BLaER1 (cell line): ENCODE measurements at regions not wholly inside any gene's neighbourhood (a gene's known extent, or its start where the extent isn't known, plus 50 kb on each side); places are given as distances from the start of the nearest gene placed in this dataset.
A peak's percentile ranks its signal among the peaks of the same experiment; 100 is the strongest.
"Not testable (repeated sequence)": the region's sequence is repeated elsewhere in the genome, so short reads cannot be mapped to it uniquely, and the experiment has no call there.

Experiments
- H3K27ac ChIP-seq: shearing (Covaris generic); formaldehyde crosslinking; 2 replicates; pipeline ENCODE4 v1.8.1; 2022
- H3K27me3 ChIP-seq: shearing (Covaris generic); formaldehyde crosslinking; 2 replicates; pipeline ENCODE4 v1.8.1; 2022
- H3K36me3 ChIP-seq: shearing (Covaris generic); formaldehyde crosslinking; 2 replicates; pipeline ENCODE4 v1.8.1; 2022
- H3K4me1 ChIP-seq: shearing (Covaris generic); formaldehyde crosslinking; 2 replicates; pipeline ENCODE4 v1.8.1; 2022
- H3K4me2 ChIP-seq: shearing (Covaris generic); formaldehyde crosslinking; 2 replicates; pipeline ENCODE4 v1.8.1; 2022
- H3K4me3 ChIP-seq: shearing (Covaris generic); formaldehyde crosslinking; 2 replicates; pipeline ENCODE4 v1.8.1; 2022
- H3K9ac ChIP-seq: shearing (Covaris generic); formaldehyde crosslinking; 2 replicates; pipeline ENCODE4 v1.8.1; 2022
- H3K9me3 ChIP-seq: shearing (Covaris generic); formaldehyde crosslinking; 2 replicates; pipeline ENCODE4 v1.8.1; 2022
- H4K20me1 ChIP-seq: shearing (Covaris generic); formaldehyde crosslinking; 2 replicates; pipeline ENCODE4 v1.8.1; 2022
- Cebpa-rat ChIP-seq: shearing (Covaris generic); IDR thresholded peaks from 2 replicates; pipeline ENCODE4 v1.8.1; 2022

DNA sequence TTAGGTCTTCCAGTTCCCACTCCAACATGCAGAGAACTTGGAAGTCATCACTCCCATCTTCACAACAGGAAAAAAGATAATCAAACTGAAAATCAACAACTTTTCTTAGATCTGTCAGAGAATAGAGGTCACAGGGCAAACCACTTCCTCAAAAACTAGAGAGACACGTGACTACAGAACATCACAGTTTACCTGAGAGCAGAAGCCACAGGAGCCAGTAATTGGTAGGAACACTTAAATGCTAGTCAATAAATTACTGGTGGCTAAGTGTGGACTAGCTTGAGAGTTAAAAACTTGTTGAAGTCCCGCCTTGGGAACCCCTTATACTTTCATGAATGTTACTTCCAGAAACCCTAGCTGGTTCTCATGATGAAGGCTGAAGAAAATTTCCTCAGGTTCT, 81.1 kb downstream of the THSD1 start:
- H3K9ac ChIP-seq, H3K27ac ChIP-seq, H3K4me1 ChIP-seq, H4K20me1 ChIP-seq, H3K36me3 ChIP-seq, H3K4me2 ChIP-seq, H3K9me3 ChIP-seq, H3K4me3 ChIP-seq, H3K27me3 ChIP-seq: not testable (repeated sequence)

DNA sequence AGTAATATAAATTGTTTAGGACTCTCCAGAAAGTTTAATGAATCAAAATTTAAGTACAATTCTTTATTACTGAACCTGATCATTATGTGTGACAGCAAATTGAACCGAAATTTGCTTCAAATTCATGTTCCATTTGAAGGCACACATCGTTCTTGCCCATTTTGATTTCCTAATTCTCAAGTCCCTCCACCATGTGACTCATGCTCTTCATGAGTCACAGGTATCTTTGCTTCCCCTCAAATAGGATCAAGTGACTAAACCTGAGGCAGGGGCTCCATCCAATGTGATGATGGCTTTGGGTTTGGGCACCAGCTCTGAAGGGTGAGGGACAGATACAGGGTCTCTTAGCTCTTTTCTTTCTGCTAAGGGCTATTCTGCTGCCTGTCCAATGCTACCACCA, 86.1 kb downstream of the THSD1 start:
- no peaks in the 10 kb centered on the region for H4K20me1 ChIP-seq
- H3K9ac ChIP-seq: no peak overlapping the region
- no peaks in the 10 kb centered on the region for H3K27me3 ChIP-seq
- H3K4me1 ChIP-seq: no peaks in the 10 kb centered on the region
- no peak overlapping the region for H3K4me3 ChIP-seq
- H3K36me3 ChIP-seq: no peaks in the 10 kb centered on the region
- no peaks in the 10 kb centered on the region for H3K9me3 ChIP-seq
- no peak overlapping the region for H3K4me2 ChIP-seq
- H3K27ac ChIP-seq: no peak overlapping the region
- TF ChIP-seq Cebpa-rat: no peak

DNA sequence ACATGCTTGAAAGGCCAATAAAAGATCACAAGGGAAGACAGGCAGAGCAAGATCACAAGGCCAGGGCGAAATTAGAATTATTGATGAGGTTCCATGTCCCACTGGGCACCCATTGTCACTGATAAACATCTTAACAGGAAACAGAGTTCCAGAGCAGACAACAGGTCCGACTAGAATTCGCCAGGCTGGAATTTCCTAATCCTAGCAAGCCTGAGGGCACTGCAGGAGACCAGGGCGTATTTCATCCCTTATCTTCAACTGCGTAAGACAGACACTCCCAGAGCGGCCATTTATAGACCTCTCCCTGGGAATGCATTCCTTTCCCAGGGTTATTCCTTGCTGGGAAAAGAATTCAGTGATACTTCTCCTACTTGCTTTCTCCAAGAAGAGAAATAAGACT, 96.1 kb downstream of the THSD1 start:
- not testable (repeated sequence) for H3K9ac ChIP-seq, H3K4me2 ChIP-seq, H4K20me1 ChIP-seq, H3K36me3 ChIP-seq, H3K4me1 ChIP-seq, H3K27ac ChIP-seq, H3K4me3 ChIP-seq, H3K27me3 ChIP-seq
- peaks cover 28% of the 10 kb centered on the region for H3K9me3 ChIP-seq

- peaks cover 28% of the 10 kb centered on the region for H3K9me3 ChIP-seq
- H3K27ac ChIP-seq, H3K4me1 ChIP-seq, H4K20me1 ChIP-seq, H3K36me3 ChIP-seq, H3K9ac ChIP-seq, H3K4me3 ChIP-seq, H3K27me3 ChIP-seq, H3K4me2 ChIP-seq: not testable (repeated sequence)
These were observed 99.6 kb downstream of the THSD1 start for GRCh38 chr13:52306336-52306735.

DNA sequence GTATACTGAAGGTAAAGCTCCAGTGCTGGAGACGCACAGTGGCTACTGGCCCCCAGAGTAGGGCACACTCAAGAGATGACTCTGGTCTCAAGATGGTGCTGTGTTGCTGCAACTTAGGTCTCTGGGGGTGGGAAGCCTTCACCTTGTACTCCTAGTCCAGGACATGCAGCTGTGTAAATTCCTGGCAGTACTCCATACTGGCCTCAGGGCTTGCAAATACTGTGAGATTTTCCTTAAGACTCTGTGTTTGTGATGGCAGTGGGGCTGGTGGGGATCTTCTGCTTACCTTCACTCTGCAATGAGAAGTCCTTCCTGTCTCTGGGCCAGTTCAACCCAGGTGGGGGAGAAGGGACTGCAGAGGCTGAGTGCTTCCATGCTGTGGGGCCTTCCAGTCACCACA, 102.9 kb downstream of the THSD1 start:
- H3K4me2 ChIP-seq, H4K20me1 ChIP-seq, H3K27me3 ChIP-seq, H3K4me1 ChIP-seq, H3K4me3 ChIP-seq, H3K9ac ChIP-seq, H3K9me3 ChIP-seq, H3K27ac ChIP-seq, H3K36me3 ChIP-seq: not testable (repeated sequence)

DNA sequence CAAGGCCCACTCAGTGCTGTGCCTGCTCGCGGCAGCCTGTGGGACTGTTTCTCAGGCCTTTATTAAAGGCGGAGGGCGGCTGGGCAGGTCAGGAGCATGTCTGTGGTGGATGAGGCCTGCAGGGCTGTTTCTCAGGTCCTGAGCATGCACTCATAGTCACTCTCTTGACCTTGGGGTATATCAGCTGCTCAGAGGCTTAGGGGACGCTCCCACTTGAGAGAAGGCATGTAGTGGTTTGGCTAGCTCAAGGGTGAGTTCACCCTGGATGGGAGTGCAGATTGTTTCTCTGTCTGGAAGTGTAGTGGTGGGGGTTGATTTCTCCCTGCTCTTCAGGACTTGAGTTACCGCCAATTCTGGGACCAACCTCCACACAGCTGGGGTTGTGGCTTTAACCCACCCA, 103.3 kb downstream of the THSD1 start:
- not testable (repeated sequence) for H3K27me3 ChIP-seq, H3K4me1 ChIP-seq, H3K4me2 ChIP-seq, H3K9me3 ChIP-seq, H3K27ac ChIP-seq, H4K20me1 ChIP-seq, H3K36me3 ChIP-seq, H3K9ac ChIP-seq, H3K4me3 ChIP-seq

DNA sequence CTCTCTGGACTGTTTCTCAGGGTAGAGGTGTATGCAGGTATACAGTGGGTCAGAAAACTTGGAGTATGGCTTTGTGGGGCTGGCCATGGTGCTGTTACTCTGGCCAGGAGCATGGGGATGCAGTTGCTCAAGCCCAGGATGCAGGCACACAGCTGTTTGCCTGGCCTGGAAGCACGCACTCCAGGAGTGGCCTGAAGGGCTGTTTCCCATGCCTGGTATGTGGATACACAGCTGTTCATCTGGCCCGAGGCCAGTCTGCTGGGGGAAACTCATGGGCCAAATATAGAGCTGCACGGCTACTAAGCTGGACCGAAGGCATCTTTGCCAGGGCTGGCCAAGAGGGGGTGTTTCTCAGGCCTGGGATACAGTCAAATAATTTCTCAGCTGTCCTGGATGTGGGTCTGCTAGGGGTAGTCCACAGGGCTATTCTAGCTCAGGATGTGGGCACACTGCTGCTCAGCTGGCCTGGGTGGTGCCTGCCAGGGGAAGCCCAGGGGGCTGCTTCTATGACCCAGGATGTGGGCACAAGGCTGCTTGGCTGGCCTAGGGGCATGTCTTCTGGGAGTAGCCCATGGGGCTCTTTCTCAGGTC, 104.1 kb downstream of the THSD1 start:
- not testable (repeated sequence) for H3K4me2 ChIP-seq, H3K27me3 ChIP-seq, H4K20me1 ChIP-seq, H3K36me3 ChIP-seq, H3K4me1 ChIP-seq, H3K9ac ChIP-seq, H3K27ac ChIP-seq, H3K9me3 ChIP-seq, H3K4me3 ChIP-seq

DNA sequence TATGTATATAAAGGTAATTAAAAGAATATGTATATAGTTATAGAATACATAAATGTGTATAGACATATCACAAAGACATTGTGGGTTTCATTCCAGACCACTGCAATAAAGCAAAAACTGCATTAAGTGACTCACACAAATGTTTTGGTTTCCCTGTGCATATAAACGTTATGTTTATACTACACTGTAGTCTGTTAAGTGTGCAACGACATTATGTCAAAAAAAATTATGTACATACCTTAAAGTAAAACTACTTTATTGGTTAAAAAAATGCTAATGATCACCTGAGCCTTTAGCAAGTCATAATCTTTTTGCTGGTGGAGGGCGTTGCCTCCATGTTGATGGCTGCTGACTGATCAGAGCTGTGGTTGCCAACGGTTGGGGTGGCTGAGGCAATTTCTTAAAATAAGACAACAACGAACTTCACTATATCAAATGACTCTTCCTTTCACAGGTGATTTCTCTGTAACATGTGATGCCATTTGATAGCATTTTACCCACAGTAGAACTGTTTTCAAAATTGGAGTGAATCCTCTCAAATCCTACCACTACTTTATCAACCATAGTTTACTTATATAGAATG, 107.8 kb downstream of the THSD1 start:
- not testable (repeated sequence) for H3K9ac ChIP-seq, H3K4me3 ChIP-seq, H3K27ac ChIP-seq, H4K20me1 ChIP-seq, H3K4me1 ChIP-seq, H3K9me3 ChIP-seq, H3K4me2 ChIP-seq, H3K27me3 ChIP-seq, H3K36me3 ChIP-seq

- H3K9ac ChIP-seq, H3K4me2 ChIP-seq, H3K4me1 ChIP-seq, H3K27me3 ChIP-seq, H3K9me3 ChIP-seq, H3K27ac ChIP-seq, H3K36me3 ChIP-seq, H4K20me1 ChIP-seq, H3K4me3 ChIP-seq: not testable (repeated sequence)
These were observed 117.1 kb downstream of the THSD1 start for GRCh38 chr13:52288891-52289290.

- H3K27me3 ChIP-seq, H3K36me3 ChIP-seq, H3K4me3 ChIP-seq, H3K4me1 ChIP-seq, H3K9me3 ChIP-seq, H4K20me1 ChIP-seq, H3K27ac ChIP-seq, H3K4me2 ChIP-seq, H3K9ac ChIP-seq: not testable (repeated sequence)
These were observed 122.0 kb upstream of the NEK3 start for GRCh38 chr13:52281387-52281786.

GRCh38 chr13:52279408-52279807, 120.0 kb upstream of the NEK3 start:
- H3K4me2 ChIP-seq, H3K4me3 ChIP-seq, H3K9ac ChIP-seq, H3K36me3 ChIP-seq, H3K27ac ChIP-seq, H3K27me3 ChIP-seq, H3K4me1 ChIP-seq, H3K9me3 ChIP-seq, H4K20me1 ChIP-seq: not testable (repeated sequence)

- H4K20me1 ChIP-seq, H3K9ac ChIP-seq, H3K27ac ChIP-seq, H3K27me3 ChIP-seq, H3K36me3 ChIP-seq, H3K4me1 ChIP-seq, H3K9me3 ChIP-seq, H3K4me2 ChIP-seq, H3K4me3 ChIP-seq: not testable (repeated sequence)
These were observed 94.9 kb upstream of the NEK3 start for GRCh38 chr13:52254299-52254698.

DNA sequence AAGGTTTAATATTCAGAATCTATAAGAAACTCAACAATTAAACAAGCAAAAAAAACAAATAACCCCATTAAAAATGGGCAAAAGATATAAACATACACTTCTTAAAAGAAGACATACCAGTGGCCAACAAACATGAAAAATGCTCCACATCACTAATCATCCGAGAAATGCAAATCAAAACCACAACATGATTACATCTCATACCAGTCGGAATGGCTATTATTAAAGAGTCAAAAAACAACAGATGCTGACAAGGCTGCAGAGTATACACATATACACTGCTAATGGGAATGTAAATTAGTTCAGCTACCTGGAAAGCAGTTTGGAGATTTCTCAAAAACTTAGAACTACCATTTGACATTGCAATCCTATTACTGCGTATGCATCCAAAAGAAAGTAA, 81.4 kb upstream of the NEK3 start:
- not testable (repeated sequence) for H3K9me3 ChIP-seq, H3K27ac ChIP-seq, H3K27me3 ChIP-seq, H3K36me3 ChIP-seq, H3K9ac ChIP-seq, H4K20me1 ChIP-seq, H3K4me3 ChIP-seq
- peaks cover 16% of the 10 kb centered on the region for H3K4me1 ChIP-seq
- H3K4me2 ChIP-seq: peak overlapping the region; percentile 39

DNA sequence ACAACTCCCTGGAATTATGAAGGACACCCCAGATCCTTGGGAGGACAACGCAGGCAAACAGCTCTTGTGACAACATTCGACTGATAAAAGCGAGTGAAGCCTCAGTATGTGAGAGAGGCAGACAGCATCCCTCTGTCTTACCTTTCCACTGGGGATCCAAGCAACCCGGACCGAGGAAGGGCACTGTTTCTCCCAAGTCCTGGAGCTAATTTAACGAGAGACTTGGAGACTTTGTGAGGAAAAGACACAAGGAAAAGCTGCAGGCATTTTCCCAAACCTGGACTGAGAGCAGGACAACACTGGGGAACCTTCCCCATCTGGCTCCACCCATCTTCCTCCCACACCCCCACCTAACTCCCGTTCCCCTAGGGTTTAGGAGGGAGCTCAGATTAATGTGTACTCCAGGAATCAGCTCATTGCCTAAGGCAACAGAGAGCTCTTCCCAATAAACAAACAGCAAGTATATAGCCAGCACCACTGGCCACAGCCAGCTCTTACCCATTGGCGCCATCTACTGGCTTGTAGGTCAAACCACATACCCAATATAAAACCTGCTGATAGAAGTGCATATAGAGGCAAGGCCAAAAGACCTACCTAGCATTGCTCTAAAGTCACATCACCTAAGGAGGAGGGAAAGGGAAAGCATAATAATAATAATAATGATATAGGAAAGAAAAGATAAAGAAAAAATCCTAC, 76.7 kb upstream of the NEK3 start:
- H3K4me3 ChIP-seq, H3K36me3 ChIP-seq, H3K9me3 ChIP-seq, H3K27me3 ChIP-seq, H4K20me1 ChIP-seq, H3K27ac ChIP-seq, H3K9ac ChIP-seq, H3K4me2 ChIP-seq: not testable (repeated sequence)
- peaks cover 21% of the 10 kb centered on the region for H3K4me1 ChIP-seq

DNA sequence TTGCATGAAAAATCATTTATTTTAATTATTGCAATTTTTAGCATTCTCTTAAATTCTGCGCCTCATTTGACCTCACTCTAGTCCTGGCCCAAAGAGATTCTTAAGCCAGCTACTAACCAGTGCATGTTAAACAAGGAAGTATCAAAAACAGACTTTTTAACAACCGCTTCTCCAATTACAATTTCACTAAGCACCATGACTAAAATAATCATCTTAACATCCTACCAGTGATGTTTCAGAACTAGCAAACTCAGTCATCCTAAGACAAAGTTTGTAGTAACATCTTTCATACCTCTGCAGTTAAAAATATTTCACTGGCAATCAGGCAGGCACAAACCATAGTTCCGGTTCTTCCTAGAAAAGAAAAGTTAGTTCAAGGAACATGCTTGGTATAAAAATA, 75.5 kb upstream of the NEK3 start:
- H3K36me3 ChIP-seq, H3K4me2 ChIP-seq, H4K20me1 ChIP-seq, H3K9ac ChIP-seq, H3K9me3 ChIP-seq, H3K4me3 ChIP-seq, H3K27ac ChIP-seq, H3K27me3 ChIP-seq: not testable (repeated sequence)
- H3K4me1 ChIP-seq: peaks cover 11% of the 10 kb centered on the region
